ENCODE measurements at regions not wholly inside any gene's neighbourhood (a gene's known extent, or its start where the extent isn't known, plus 50 kb on each side); places are given as distances from the start of the nearest gene placed in this dataset.
"Not testable (repeated sequence)": the region's sequence is repeated elsewhere in the genome, so short reads cannot be mapped to it uniquely, and the experiment has no call there.

DNA sequence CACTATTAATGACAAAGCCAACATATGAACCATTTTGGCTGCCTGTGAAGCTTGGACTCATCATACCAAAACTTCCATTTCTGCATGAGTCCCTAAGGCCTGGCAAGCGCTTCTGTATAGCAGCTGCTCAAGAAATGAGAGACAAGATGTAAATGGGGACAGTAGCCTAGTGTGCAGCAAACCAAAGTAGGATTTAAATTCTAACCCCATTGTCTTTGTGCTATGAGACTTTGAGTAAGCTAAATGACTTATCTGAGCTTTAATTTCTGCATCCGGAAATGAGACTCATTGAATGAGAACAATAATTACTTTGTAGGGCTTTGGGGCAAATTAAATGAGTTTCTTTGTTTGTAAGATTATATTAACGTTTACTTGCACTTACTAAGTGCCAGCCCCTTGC lies 536.4 kb upstream of the CDH7 start:
- Mint-ChIP-seq H3K27ac (no peak overlapping the region), H3K36me3 (ENCODE audit: low read depth) (no peaks in the 10 kb centered on the region; the same call in 1 of the 2 replicates), H3K4me3 (no peak overlapping the region), H3K4me1 (ENCODE audit: low read depth) (no peaks in the 10 kb centered on the region), H3K9me3 (peaks cover 24% of the 10 kb centered on the region), H3K27me3 (ENCODE audit: insufficient read depth) (no peaks in the 10 kb centered on the region; the same call in 1 of the 2 replicates)
- TF ChIP-seq, protein P1, sequence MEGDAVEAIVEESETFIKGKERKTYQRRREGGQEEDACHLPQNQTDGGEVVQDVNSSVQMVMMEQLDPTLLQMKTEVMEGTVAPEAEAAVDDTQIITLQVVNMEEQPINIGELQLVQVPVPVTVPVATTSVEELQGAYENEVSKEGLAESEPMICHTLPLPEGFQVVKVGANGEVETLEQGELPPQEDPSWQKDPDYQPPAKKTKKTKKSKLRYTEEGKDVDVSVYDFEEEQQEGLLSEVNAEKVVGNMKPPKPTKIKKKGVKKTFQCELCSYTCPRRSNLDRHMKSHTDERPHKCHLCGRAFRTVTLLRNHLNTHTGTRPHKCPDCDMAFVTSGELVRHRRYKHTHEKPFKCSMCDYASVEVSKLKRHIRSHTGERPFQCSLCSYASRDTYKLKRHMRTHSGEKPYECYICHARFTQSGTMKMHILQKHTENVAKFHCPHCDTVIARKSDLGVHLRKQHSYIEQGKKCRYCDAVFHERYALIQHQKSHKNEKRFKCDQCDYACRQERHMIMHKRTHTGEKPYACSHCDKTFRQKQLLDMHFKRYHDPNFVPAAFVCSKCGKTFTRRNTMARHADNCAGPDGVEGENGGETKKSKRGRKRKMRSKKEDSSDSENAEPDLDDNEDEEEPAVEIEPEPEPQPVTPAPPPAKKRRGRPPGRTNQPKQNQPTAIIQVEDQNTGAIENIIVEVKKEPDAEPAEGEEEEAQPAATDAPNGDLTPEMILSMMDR (IDR thresholded peaks at IDR 0.05), result no peak
- no peak for DNase-seq

GRCh38 chr18:65206551-65207260 lies 544.1 kb upstream of the CDH7 start:
- Mint-ChIP-seq H3K4me1 (ENCODE audit: low read depth) (no peaks in the 10 kb centered on the region), H3K36me3 (ENCODE audit: low read depth) (no peaks in the 10 kb centered on the region), H3K27ac (no peak overlapping the region), H3K4me3 (no peak overlapping the region), H3K9me3 (peaks cover 35% of the 10 kb centered on the region), H3K27me3 (ENCODE audit: insufficient read depth) (no peaks in the 10 kb centered on the region; the same call in 1 of the 2 replicates)
- TF ChIP-seq, protein P1 (IDR thresholded peaks at IDR 0.05), result no peak
- DNase-seq, result no peak

DNA sequence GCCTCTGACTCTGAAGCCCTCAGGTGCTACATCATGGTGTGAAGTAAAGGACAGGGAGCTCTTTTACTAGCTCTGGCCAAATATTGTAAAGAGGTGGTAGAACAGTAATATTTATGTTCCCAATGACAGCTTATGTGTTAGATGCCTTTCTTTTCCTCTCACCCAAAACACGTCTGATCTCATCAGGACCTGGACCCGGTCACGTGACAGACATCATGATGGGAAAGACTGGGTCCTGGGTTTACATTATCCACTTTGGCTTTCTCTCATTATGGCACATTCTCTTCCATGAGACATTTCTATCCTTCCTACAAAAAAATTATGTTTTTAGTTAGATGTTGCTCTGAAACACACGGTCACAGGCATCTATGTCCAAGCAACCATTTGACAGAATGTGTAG lies 548.7 kb upstream of the CDH7 start:
- TF ChIP-seq, protein P1 (IDR thresholded peaks at IDR 0.05), result no peak
- Mint-ChIP-seq H3K36me3 (ENCODE audit: low read depth) (no peaks in the 10 kb centered on the region), H3K27ac (no peak overlapping the region)

DNA sequence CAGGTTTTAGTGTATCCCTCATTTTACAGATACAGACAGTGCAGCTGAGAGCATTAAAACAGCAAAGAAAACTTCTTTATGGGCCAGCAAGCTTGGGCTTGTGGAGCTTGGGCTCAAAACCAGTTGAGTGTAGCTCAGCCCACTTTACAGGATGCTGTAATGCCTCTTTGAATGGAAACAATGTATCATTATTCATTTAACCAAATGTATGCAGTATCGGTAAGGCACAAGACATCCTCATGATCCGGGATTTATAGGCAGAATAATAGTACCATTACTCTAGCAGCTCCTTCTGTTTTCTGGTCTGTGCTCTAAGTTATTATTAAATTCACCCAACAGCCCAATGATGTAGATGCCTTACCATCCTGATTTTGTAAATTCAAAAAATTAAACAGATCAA lies 575.1 kb upstream of the CDH7 start:
- DNase-seq, result no peak
- no peaks in the 10 kb centered on the region for H3K4me1 Mint-ChIP-seq (ENCODE audit: low read depth)
- H3K27ac Mint-ChIP-seq, result no peak overlapping the region
- peaks cover 46% of the 10 kb centered on the region for H3K9me3 Mint-ChIP-seq
- H3K27me3 Mint-ChIP-seq (ENCODE audit: insufficient read depth), result no peaks in the 10 kb centered on the region
- TF ChIP-seq, protein P1 (IDR thresholded peaks at IDR 0.05), result no peak
- H3K36me3 Mint-ChIP-seq (ENCODE audit: low read depth), result no peaks in the 10 kb centered on the region
- no peak overlapping the region for H3K4me3 Mint-ChIP-seq

More for the DNA sequence above, 548.7 kb upstream of the CDH7 start:
- DNase-seq, result no peak
- H3K4me3 Mint-ChIP-seq, result no peak overlapping the region
- H3K4me1 Mint-ChIP-seq (ENCODE audit: low read depth), result no peaks in the 10 kb centered on the region
- H3K9me3 Mint-ChIP-seq, result peaks cover 48% of the 10 kb centered on the region
- H3K27me3 Mint-ChIP-seq (ENCODE audit: insufficient read depth), result no peaks in the 10 kb centered on the region; the same call in 1 of the 2 replicates

GRCh38 chr18:65162086-65162485 lies 588.7 kb upstream of the CDH7 start:
- H3K27ac Mint-ChIP-seq; H3K4me3 Mint-ChIP-seq; DNase-seq; H3K36me3 Mint-ChIP-seq (ENCODE audit: low read depth); H3K4me1 Mint-ChIP-seq (ENCODE audit: low read depth); H3K27me3 Mint-ChIP-seq (ENCODE audit: insufficient read depth): not testable (repeated sequence)
- peaks cover 21% of the 10 kb centered on the region for H3K9me3 Mint-ChIP-seq

- no peaks in the 10 kb centered on the region for H3K27me3 Mint-ChIP-seq (ENCODE audit: insufficient read depth)
- DNase-seq, result no peak
- no peak overlapping the region for H3K27ac Mint-ChIP-seq
- H3K4me3 Mint-ChIP-seq, result no peak overlapping the region
- no peaks in the 10 kb centered on the region for H3K36me3 Mint-ChIP-seq (ENCODE audit: low read depth)
- no peaks in the 10 kb centered on the region for H3K4me1 Mint-ChIP-seq (ENCODE audit: low read depth)
- TF ChIP-seq, protein P1 (IDR thresholded peaks at IDR 0.05), result no peak
- H3K9me3 Mint-ChIP-seq, result peaks cover 32% of the 10 kb centered on the region
Observed at GRCh38 chr18:65146482-65147021, 604.3 kb upstream of the CDH7 start.
